ENCODE measurements at regions not wholly inside any gene's neighbourhood (a gene's known extent, or its start where the extent isn't known, plus 50 kb on each side); places are given as distances from the start of the nearest gene placed in this dataset.
"Not testable (repeated sequence)": the region's sequence is repeated elsewhere in the genome, so short reads cannot be mapped to it uniquely, and the experiment has no call there.

GRCh38 chr16:16552819-16553340 is 173.9 kb downstream of the NPIPA7 start:
- not testable (repeated sequence) for H3K4me3 ChIP-seq (ENCODE audit: low read length); DNase-seq (ENCODE audit: low read depth, low spot score)

DNA sequence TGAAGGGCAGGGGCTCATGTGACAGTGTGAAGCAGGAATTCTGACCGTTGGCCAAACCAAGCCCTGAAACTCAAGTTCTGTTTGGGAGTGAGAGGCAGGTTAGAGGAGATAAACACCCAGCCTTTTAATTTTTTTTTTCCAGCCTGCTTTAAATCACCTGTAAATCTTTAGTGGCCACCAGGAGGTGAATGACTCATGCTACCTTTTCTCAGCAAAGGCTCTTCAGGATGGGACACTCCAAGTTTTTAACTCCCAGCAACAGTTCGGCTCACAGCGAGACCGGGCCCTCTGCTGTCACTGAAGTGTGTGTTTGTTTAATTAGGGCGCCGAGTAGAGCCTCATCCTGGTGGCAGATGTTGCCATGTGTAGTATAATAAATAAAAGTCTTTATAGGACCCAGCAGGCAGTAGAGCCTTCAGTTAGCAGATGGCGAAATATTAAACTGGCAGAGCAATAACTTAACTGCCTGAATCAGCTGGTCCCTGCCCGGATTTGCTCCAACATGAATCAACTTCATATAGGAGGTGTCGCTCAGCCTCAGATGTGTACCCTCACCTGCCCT is 180.3 kb downstream of the NPIPA7 start:
- DNase-seq (ENCODE audit: low read depth, low spot score); H3K4me3 ChIP-seq (ENCODE audit: low read length): not testable (repeated sequence)

DNA sequence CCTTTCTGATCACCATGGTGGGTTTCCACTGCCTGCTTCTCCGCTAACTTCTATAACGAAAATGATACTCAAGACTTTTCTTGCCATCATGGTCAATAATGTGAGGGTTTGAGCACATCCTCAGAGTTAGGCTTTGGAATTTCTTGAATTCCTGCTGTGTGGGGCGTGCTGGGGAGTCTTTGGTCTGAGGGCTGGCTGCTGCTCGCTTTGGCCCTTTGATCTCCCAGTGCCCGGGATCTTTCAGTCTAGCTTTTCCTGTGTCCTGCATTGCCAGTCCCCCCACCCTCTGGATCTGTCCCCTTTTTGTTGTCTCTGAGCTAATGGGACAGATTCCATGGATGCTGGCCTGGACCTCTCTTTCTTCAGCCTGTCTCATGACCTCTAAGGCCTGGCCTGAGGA is 182.6 kb downstream of the NPIPA7 start:
- not testable (repeated sequence) for DNase-seq (ENCODE audit: low read depth, low spot score); H3K4me3 ChIP-seq (ENCODE audit: low read length)

DNA sequence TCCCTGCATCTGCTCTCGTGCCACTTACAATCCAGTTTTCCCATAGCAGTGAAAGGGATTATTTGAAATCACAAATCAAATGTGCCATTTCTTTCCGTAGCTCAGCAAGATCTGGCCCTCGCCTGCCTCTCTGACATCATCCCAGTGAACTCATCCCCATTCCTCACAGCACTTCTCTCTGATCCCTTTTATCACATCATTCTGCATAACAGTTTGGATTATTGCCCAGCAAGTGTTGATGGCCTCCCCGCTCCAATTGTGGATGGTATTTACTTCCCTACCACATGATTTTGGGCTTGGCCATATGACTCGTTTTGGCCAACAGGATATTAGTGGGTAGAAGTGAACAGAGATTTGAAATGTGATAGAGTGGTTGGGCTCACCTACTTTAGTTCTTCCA is 185.0 kb downstream of the NPIPA7 start:
- H3K4me3 ChIP-seq (ENCODE audit: low read length); DNase-seq (ENCODE audit: low read depth, low spot score): not testable (repeated sequence)

DNA sequence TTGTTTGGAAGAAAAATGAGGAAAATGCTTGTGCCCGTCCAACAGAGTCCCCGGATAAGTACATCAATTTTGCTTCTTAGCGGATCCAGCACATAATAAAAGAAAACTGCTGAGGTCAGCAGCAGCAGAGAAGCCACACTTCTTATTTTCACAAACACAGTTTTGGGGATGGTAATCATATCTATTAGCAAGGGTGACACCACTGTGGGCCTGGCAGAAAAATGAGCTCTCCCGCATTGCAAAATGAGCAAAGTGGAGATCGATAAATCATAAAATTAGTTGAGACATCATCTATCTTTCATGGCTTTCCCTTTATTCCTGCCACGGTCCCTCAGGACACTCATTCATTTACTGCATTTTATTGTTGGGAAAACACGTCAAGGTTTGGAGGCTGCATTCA is 186.4 kb downstream of the NPIPA7 start:
- not testable (repeated sequence) for DNase-seq (ENCODE audit: low read depth, low spot score); H3K4me3 ChIP-seq (ENCODE audit: low read length)

GRCh38 chr16:16570055-16570454 is 191.1 kb downstream of the NPIPA7 start:
- H3K4me3 ChIP-seq (ENCODE audit: low read length); DNase-seq (ENCODE audit: low read depth, low spot score): not testable (repeated sequence)

DNA sequence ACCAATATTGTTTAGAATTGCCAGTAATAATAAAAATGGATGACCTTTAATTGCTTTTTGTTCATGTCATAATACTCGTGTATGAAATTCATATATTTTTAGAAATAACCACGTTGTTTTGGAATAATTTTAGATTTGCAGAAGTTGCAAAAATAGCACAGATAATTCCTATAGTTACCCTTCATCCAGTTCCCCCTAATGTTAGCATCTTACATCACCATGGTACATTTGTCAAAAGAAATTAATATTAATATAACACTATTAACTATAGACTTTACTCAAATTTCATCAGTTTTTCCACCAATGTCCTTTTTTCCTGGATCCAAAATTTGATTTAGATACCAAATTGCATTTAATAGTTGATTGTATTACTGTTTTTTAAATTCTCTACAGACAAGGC is 191.9 kb downstream of the NPIPA7 start:
- DNase-seq (ENCODE audit: low read depth, low spot score); H3K4me3 ChIP-seq (ENCODE audit: low read length): not testable (repeated sequence)

- H3K4me3 ChIP-seq (ENCODE audit: low read length); DNase-seq (ENCODE audit: low read depth, low spot score): not testable (repeated sequence)
These were observed 193.3 kb downstream of the NPIPA7 start for GRCh38 chr16:16572130-16572774.

DNA sequence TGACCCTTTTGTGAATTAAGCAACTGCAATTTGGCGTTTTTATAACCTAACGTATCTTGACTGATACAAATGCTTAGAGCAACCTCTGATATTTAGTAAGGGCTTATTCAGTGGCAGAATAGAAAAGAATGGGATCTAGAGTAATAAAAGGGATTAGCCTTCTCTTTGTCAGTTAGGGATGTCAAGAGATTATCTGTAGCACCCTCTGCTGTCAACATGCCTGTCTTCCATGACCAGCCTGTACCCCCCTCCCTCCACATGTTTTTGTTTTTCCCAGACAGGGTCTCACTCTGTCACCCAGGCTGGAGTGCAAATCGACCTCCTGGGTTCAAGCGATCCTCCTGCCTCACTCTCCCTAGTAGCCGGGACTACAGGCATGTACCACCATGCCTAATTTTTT is 198.1 kb downstream of the NPIPA7 start:
- not testable (repeated sequence) for DNase-seq (ENCODE audit: low read depth, low spot score); H3K4me3 ChIP-seq (ENCODE audit: low read length)

GRCh38 chr16:16578701-16579100 is 199.8 kb downstream of the NPIPA7 start:
- H3K4me3 ChIP-seq (ENCODE audit: low read length): no peak overlapping the region
- DNase-seq (ENCODE audit: low read depth, low spot score): no peak

GRCh38 chr16:16582916-16583315 is 204.0 kb downstream of the NPIPA7 start:
- not testable (repeated sequence) for DNase-seq (ENCODE audit: low read depth, low spot score); H3K4me3 ChIP-seq (ENCODE audit: low read length)

GRCh38 chr16:16586073-16586651 is 207.2 kb downstream of the NPIPA7 start:
- H3K4me3 ChIP-seq (ENCODE audit: low read length); DNase-seq (ENCODE audit: low read depth, low spot score): not testable (repeated sequence)

- not testable (repeated sequence) for H3K4me3 ChIP-seq (ENCODE audit: low read length); DNase-seq (ENCODE audit: low read depth, low spot score)
These were observed 208.0 kb downstream of the NPIPA7 start for GRCh38 chr16:16586969-16587368.

GRCh38 chr16:16588436-16588835 is 209.5 kb downstream of the NPIPA7 start:
- not testable (repeated sequence) for DNase-seq (ENCODE audit: low read depth, low spot score); H3K4me3 ChIP-seq (ENCODE audit: low read length)

DNA sequence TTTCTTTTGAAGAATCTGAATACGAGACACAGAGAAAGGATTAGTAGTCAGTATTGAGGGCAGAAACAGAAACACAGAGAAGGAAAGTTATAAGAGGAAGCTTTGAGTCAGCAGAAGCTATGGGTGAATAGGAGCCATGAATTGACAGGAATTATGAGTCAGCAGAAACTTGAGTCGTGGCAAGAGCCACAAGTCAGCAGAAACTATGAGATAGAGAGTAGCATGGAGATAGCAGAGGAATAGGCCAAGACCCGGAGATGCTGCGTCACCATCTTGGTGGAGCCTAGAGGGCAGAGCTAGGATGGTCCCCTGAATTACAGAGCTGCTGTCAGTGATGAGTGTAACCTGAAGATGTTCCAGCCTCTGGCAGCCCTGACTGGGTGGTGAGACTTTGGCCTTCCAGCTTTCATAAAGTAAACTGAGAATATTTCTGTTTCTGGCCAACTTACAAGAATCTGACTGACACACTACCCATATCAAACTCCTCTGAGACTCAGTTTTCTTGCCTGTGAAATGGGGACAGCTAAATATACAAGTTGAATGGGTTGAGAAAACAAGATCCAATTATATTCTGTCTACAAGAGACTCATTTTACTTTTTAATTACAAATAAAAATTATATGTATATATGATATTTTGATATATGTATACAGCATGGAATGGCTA is 211.8 kb downstream of the NPIPA7 start:
- H3K4me3 ChIP-seq (ENCODE audit: low read length); DNase-seq (ENCODE audit: low read depth, low spot score): not testable (repeated sequence)

GRCh38 chr16:16593156-16593863 is 214.4 kb downstream of the NPIPA7 start:
- H3K4me3 ChIP-seq (ENCODE audit: low read length); DNase-seq (ENCODE audit: low read depth, low spot score): not testable (repeated sequence)

DNA sequence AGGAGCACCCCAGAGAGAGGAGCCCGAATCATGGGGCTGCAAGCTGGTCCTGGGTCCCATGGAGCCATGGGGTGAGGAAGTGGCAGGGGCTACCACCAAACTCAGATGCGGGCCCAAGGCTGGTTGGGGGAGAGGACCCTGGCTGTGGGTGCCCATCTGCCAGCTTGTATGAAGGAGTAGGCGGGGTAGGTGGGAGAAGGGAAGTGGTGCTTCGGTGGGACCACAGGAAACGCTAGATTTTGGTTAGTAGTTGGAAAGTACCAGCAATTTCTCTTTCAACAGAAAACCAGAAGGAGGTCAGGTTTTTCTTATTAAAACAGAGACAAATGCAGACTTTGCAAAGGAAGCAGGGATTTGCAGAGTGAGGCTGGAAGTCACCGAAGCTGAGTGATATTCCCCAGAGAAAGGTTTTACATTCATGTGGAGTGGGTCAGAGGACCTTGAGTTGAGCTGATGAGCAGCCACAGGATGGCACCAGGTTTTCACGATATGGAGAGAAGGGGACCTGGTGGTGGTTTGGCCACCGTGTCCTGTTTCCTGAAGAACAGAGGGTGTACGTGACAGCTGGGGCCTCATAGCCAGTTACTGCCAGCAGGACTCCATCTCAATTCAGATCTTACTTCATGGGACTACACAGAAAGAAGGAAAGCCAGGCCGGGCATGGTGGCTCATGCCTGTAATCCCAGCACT is 216.2 kb downstream of the NPIPA7 start:
- DNase-seq (ENCODE audit: low read depth, low spot score); H3K4me3 ChIP-seq (ENCODE audit: low read length): not testable (repeated sequence)

DNA sequence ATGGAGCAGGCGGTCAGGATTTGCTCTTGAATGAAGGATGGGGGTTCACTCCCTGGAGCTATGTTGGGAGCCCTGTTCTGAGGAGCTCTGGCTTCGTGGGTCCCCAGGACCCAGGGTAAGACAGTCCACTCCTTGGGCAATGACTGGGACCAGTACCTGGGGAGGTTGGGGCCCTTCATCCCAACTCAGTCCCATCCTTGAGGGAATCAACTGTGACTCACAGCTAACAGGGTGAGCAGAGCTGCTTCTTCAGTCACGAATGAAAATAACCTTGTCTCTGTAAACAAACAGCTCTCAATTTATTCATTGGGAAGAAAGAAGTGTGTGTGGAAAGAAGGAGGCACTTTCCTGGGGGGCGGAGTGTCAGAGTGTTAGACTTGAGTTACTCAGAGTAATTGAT is 222.3 kb downstream of the NPIPA7 start:
- H3K4me3 ChIP-seq (ENCODE audit: low read length); DNase-seq (ENCODE audit: low read depth, low spot score): not testable (repeated sequence)

Data from Jurkat, Clone E6-1 (cell line).